ENCODE measurements at regions not wholly inside any gene's neighbourhood (a gene's known extent, or its start where the extent isn't known, plus 50 kb on each side); places are given as distances from the start of the nearest gene placed in this dataset.
A peak's percentile ranks its signal among the peaks of the same experiment; 100 is the strongest.

DNA sequence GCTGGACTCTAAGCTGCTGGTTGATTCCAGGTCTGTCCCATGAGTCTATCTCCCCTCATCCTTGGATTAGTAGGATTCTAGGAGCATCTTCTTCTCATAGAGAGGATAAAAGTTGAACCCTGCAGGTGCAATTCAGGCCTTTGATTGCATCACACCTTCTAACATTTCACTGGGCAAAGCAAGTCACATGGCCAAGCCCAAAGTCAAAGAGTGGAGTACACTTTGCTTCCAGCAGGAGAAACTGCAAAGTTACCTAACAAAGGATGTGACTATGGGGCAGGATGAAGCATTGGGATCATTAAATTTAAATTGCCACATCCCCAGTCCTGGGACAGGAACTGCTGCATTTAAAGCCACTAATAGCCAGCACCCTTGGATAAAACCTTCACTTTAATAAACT, 51.0 kb upstream of the EGFLAM start:
- no peak for DNase-seq (ENCODE audit: low read depth)
- H3K4me3 ChIP-seq (ENCODE audit: low read depth, low read length), result no peak overlapping the region

GRCh38 chr5:38202741-38203140, 55.6 kb upstream of the EGFLAM start:
- H3K4me3 ChIP-seq (ENCODE audit: low read depth, low read length), result no peak overlapping the region
- no peak for DNase-seq (ENCODE audit: low read depth)

GRCh38 chr5:38200872-38201557, 57.3 kb upstream of the EGFLAM start:
- DNase-seq (ENCODE audit: low read depth), result no peak

GRCh38 chr5:38197118-38197517, 61.2 kb upstream of the EGFLAM start:
- no peak overlapping the region for H3K4me3 ChIP-seq (ENCODE audit: low read depth, low read length)
- no peak for DNase-seq (ENCODE audit: low read depth)

More at GRCh38 chr5:38200872-38201557, 57.3 kb upstream of the EGFLAM start:
- no peak overlapping the region for H3K4me3 ChIP-seq (ENCODE audit: low read depth, low read length)

GRCh38 chr5:38193015-38193581, 65.3 kb upstream of the EGFLAM start:
- peak; percentile 11 for DNase-seq (ENCODE audit: low read depth)
- no peak overlapping the region for H3K4me3 ChIP-seq (ENCODE audit: low read depth, low read length)

GRCh38 chr5:38191693-38192092, 66.7 kb upstream of the EGFLAM start:
- H3K4me3 ChIP-seq (ENCODE audit: low read depth, low read length), result no peak overlapping the region
- no peak for DNase-seq (ENCODE audit: low read depth)

GRCh38 chr5:38190111-38190510, 68.2 kb upstream of the EGFLAM start:
- no peak for DNase-seq (ENCODE audit: low read depth)
- no peak overlapping the region for H3K4me3 ChIP-seq (ENCODE audit: low read depth, low read length)

DNA sequence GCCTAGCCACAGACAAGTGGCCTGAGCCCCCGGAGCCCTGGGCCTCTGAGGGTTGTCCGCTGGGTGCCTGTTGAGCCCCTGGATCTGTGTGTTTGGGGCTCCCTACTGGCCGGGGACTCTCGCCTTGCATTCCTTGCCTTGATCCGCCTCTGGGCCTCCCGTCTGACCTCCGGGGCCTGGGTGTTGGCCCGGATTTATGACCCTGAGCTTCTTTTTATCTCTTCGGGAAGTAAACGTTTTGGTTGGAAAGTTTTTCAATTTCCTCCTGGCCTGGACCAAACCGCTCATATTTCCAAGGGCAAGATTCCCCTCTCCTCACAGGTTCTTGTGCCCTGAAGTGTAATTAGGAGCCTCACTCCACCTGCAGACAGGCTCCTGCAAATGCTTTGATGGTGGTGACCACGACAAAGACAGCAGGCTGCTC, 69.3 kb upstream of the EGFLAM start:
- DNase-seq (ENCODE audit: low read depth), result no peak
- H3K4me3 ChIP-seq (ENCODE audit: low read depth, low read length), result no peak overlapping the region

- DNase-seq (ENCODE audit: low read depth), result no peak
- no peak overlapping the region for H3K4me3 ChIP-seq (ENCODE audit: low read depth, low read length)
These were observed 69.8 kb upstream of the EGFLAM start for GRCh38 chr5:38188591-38188990.

DNA sequence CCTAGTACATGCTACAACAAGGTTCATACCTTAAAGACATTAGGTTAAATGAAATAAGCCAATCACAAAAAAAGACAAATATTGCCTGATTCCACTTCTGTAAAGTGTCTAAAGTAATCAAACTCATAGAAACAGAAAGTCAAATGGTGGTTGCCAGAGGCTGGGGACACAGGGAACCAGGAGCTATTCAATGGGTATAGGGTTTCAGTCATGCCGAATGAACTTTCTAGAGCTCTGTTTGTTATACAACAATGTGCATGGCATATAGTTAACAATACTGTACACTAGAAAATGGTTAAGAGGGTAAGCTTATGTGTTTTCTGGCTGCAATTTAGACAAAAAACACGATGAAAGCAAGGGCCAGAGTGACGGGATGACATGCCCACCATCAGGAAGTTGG, 70.8 kb upstream of the EGFLAM start:
- no peak for DNase-seq (ENCODE audit: low read depth)
- H3K4me3 ChIP-seq (ENCODE audit: low read depth, low read length), result no peak overlapping the region

GRCh38 chr5:38184627-38185026, 73.7 kb upstream of the EGFLAM start:
- DNase-seq (ENCODE audit: low read depth), result no peak

DNA sequence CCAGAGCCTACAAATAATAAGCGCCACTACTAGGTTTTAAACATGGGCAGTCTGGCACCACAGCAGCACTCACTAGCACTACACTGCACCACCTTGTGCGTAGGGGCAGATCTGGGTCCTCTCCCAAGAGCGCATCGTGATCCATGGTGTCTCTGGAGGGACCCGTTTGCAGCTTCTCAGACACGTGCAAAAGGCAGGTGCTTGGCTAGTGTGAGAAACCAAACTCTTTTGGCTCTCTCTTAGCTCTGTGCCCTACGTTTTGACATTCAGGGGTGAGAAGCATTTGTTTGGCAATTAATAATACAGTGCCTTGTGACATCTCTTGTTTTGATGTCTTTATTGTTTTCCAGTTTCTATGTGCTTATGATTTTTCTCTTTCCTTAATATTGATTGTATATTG, 75.4 kb upstream of the EGFLAM start:
- DNase-seq (ENCODE audit: low read depth), result no peak
- H3K4me3 ChIP-seq (ENCODE audit: low read depth, low read length), result no peak overlapping the region

More at GRCh38 chr5:38184627-38185026, 73.7 kb upstream of the EGFLAM start:
- no peak overlapping the region for H3K4me3 ChIP-seq (ENCODE audit: low read depth, low read length)

GRCh38 chr5:38168029-38168428, 90.3 kb upstream of the EGFLAM start:
- DNase-seq (ENCODE audit: low read depth), result no peak
- no peak overlapping the region for H3K4me3 ChIP-seq (ENCODE audit: low read depth, low read length)

GRCh38 chr5:38167562-38167996, 90.8 kb upstream of the EGFLAM start:
- no peak overlapping the region for H3K4me3 ChIP-seq (ENCODE audit: low read depth, low read length)
- no peak for DNase-seq (ENCODE audit: low read depth)

DNA sequence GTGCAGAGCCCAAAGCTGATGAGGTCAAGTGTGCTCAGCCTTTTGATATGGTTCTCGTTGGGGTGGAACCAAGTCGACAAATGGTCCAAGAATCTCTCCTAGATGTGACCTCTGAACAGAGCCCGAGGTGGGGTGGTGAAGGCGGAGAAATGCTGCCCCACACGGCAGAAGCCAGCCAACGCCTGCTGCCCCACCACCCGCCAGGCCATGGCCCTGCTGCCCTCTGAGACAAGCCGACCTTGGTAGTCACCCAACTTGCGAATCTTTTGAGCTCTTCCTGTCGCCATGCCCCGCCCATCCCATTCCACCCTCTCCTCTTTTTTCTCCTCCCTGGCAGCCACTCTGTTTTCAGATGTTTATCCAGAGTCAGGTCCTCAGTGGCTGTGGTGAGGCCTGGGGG, 91.5 kb upstream of the EGFLAM start:
- DNase-seq (ENCODE audit: low read depth), result no peak
- H3K4me3 ChIP-seq (ENCODE audit: low read depth, low read length), result no peak overlapping the region

DNA sequence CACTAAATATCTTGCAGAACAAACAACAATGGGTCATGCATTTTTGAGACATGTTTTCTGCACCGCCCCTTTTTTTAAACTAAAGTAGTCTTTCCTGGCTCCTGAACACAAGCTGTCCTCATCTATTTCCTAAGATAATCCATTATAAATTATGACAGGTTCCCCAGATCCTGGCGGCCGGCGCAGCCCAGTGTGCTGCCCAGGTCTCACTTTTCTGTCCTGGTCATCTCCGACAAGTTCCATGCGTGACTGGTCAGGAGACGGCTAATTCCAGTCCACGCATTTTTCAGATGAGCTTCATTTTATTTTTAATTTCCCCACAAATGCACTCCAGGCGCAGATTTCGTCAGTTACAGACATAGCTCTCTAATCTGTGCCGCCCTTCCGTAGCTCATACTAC, 92.9 kb upstream of the EGFLAM start:
- no peak for DNase-seq (ENCODE audit: low read depth)
- no peak overlapping the region for H3K4me3 ChIP-seq (ENCODE audit: low read depth, low read length)

- H3K4me3 ChIP-seq (ENCODE audit: low read depth, low read length), result no peak overlapping the region
- DNase-seq (ENCODE audit: low read depth), result no peak
These were observed 93.5 kb upstream of the EGFLAM start for GRCh38 chr5:38164776-38165399.

GRCh38 chr5:38163636-38164237, 94.6 kb upstream of the EGFLAM start:
- no peak for DNase-seq (ENCODE audit: low read depth)
- H3K4me3 ChIP-seq (ENCODE audit: low read depth, low read length), result no peak overlapping the region

DNA sequence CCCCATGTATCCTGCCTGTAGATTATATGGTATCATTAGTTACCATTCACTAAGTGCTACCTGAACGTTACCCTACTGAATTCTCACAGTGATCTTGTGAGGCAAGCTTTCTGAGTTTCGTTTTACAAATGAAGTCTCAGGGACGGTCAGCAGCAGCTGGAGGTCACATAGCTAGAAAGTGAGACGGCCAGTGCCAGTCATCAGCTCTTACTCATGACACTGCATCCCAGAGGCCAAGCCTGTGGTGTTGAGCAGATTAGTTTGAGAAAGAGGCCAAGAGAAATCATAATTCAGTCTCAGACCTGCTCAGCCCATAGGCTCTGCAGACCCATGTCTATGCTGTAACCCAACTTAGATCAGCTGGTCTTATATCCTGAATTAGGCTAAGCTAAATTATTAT, 95.7 kb upstream of the EGFLAM start:
- no peak overlapping the region for H3K4me3 ChIP-seq (ENCODE audit: low read depth, low read length)
- no peak for DNase-seq (ENCODE audit: low read depth)

DNA sequence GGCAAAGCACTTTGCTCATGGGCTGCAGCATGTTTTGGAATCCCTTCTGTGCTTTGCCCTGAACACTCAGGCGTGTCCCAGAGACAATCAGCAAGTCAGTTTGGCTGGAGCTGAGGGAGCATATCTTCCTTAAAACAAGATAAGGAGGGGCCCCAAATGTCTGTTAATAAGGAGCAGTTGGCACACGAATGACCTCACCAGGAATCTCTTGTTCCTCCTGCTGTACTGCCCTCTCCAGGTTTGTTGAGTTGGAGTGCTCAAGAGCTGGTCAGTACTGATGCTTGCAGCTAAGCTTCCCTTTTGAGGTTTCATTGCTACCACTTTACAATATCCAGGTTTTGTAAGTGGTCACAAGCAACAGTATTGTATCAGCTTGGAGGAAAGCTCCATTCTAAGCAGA, 101.3 kb upstream of the EGFLAM start:
- DNase-seq (ENCODE audit: low read depth), result no peak
- no peak overlapping the region for H3K4me3 ChIP-seq (ENCODE audit: low read depth, low read length)

All from skeletal muscle cell (primary cell).